NCI-H2107 treated with DMSO at 0.1 percent for 48 hours (cell line): ENCODE measurements at regions not wholly inside any gene's neighbourhood (a gene's known extent, or its start where the extent isn't known, plus 50 kb on each side); places are given as distances from the start of the nearest gene placed in this dataset.

ENCODE experiments used
- DNase-seq: peaks from one replicate; lab custom pipeline; 2025; ENCODE audit not compliant: unreplicated experiment; lab: John Stamatoyannopoulos, UW

DNA sequence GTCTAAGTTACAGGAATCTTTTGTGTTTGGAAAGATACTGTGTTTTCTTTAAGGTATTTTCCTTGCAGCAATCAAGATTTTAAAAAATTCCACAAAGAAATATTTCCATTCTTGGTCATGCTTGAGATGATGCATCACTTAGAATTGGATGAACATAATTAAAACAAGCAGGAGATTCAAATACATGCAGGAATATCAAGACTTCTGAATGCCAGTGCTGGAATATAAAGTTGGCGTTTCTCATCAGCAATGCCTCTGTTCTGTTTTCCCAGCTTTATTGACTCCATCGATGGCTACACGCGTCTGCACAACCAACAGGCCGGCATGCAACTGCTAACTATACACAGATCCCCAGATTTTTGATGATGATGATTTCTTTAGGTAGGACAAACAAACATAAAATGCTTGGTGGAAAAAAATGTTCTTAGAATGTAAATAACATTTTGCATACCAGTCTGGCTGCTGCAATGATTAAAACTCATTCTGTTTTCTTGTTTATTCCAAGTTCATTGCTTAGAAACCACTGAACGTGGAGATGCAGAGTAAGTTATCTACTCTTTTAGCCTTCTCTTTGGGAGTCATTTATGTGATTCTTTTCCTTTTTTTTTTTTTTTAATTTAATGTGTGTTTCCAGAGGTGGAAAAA is 91.3 kb upstream of the FAM171A1 start:
- no peak for DNase-seq

DNA sequence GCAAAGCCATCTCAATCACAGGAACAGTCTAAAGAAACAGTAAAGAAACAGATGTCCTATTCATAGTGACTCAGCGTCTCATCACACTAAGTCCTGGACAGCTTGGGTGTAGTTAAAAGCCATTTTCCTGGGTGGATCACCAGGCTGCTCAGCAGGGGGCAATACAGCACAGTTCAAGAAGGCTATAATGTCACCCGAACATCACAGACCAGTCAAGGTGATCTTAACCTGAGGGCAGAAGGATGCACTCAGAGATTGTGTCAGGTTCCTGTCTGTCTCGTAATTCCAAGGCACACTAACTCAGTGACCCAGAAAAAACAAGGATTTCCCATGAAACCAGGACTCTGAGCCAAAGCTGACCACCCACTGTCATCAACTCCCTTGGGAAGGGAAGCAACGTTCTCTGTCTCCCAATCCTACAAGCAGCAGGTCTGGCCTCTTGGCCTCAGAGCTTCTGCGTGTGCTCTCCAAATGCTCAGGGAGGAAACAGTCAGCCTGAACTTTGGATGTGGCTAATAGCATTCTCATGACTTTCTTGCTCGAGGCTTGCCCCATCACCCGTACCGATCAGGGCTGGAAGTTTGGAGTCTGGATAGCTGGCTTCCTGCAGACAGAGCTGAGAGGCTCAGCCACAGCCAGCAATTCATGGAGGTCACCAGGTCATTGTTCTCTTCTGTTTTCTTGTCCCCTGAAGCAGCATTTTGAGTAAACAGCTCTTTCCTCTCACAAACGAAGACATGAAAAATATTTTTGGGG is 90.4 kb upstream of the FAM171A1 start:
- DNase-seq = no peak

DNA sequence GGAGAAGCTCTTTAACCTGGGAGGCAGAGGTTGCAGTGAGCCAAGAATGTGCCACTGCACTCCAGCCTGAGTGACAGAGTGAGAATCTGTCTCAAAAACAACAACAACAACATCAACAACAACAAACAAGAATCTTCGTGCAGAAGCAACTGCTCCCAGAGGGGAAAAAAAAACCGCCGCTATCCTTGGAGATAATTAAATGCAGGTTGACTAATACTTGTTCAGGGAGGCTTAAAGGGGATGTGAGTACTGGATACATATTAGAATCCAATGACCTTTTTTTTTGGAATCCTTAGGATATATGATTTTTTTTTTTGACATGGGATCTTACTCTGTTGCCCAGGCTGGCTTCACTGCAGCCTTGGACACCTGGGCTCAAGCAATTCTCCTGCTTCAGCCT is 89.6 kb upstream of the FAM171A1 start:
- DNase-seq = no peak

DNA sequence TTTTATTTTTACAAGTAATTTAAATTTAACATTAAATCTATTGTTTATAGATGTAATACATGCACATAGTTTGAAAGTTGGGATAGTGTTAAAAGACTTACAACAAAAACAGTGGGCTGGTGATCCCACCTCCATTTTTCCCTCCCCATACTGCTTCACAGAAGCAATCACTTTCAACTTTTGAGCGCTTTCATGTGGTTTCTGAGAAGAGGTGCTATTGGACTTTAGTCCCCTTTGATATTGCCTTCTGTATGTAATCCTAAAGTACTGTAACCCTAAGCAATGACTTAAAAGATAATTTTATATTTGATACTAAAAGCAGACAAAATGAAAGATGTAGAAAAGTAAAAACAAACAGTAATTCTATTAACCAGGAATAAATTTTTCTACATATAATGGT is 88.1 kb upstream of the FAM171A1 start:
- no peak for DNase-seq

DNA sequence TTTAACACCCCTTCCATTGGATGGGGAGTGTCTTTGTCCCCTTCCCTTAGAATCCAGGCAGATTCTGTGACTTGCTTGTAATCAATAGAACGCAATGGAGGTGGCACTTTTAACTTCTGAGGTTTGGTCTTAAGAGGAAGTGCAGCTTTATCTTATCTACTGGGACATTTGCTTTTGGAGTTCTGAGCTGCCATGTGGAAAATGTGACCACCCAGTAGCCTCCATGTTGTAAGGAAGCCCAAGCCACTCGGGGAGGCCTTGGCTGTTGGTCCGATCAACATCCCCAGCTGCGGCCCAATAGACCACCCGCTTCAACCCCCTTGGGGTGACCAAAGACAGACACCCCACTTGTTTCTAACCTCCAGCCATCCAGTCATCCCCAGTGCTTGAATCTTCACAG is 86.3 kb upstream of the FAM171A1 start:
- no peak for DNase-seq

DNA sequence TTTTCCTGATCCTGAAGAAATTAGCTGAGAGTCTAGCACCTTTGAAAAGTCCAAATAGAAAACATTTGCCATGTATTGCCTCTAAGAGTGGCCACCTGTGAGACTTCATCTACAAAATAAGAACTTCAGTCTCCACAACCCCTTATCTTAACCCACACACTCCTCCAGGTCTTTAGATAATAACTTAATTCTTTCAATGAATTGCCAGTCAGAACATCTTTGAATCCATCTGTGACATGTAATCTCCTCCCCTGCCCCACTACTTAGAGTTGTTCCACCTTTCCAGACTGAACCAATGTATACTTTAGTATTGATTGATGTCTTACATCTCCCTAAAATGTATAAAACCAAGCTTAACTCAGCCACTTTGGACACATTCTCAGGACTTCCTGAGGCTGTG is 84.4 kb upstream of the FAM171A1 start:
- DNase-seq = no peak

DNA sequence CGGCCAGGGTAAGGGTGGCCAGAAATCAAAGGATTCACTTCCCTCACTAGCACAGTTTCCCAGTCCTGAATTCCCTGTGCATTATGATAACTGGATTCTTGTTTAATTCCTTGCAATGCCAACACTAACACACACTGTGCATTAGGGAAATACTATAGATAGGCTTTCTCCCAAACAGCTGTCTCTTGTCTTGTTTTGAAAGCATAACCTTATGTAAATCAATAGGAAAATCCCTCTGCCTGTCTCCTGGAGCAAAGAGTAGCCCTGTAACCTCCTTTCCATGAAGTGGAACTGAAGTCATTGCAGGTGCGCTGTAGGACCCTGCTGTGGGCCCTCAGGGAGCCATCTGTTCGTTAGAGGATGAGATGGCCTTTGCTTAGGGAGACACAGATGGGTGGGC is 82.8 kb upstream of the FAM171A1 start:
- no peak for DNase-seq

DNA sequence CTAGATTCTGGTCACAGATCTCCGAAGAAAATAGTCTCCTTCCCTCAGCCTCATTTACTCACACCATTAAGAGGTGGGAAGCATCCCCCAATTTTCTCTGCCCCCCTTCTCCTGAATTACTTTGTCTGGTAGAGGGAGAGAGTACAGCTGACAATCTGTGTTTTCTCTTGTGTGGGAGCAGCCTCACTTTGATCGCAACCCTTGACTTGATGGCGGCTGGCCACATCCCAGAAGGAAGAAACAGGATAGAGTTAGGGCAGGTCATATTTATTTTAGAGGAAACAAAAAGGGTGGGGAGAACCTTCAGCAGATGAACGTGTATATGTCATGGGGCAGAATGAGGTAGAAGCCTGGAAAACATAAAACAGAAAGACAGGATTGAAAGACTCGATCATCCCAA is 82.4 kb upstream of the FAM171A1 start:
- no peak for DNase-seq

DNA sequence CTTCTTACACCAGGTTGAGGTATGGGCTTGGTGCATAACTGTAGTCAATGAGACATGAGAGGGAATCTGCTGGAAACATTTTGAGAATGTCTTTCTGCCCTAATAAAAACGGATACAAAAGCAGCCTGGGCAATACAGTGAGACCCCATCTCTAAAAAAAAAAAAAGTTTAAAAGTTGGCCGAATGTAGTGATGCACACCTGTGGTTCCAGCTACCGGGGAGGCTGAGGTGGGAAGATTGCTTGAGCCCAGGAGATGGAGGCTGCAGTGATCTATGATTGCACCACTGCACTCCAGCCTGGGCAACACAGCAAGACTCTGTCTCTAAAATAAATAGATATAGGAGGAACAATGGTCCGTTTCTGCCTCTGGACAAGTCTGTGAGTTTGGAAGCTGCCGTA is 81.5 kb upstream of the FAM171A1 start:
- no peak for DNase-seq

DNA sequence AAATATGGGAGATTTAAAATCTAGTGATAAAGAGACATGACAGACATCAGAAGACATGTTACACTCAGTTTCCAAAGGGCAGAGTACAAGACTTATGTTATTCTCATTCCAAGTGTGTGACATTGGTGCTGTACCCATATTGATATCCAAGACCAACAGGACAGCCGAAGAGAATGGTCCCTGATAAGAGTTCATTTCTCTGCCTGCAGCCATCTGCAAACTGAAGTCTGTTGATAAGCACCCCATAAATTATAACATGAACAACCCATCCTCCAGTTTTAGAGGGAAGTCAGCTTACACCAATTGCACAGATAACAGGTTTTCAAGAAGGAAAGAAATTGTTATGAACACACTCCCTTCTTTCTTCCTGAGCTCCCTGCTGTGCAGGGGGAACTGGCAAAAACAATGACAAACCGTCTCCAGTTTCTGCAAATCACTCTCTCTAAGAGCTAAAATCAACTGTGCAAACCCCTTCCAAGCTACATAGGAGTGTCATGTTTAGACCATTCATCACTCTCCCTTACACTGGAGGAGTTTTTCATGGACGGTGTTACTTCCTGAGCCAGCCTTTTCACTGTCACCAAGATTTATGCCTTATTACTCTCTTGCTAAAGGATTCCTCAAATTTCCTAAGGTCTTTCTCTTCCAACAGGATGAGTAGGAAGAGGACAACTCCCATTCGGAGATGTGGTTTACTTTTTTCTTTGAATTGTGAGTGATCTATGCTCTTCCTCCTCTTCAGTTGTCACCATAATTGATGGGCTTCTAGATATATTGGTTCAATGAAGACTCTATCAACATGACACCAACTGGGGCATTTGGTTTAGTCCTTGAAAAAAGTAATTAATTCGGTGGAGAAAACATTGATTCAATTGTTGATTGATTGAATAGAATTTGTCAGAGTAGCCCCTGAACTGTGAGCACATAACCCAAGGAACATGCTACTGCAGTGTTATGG is 80.3 kb upstream of the FAM171A1 start:
- no peak for DNase-seq

DNA sequence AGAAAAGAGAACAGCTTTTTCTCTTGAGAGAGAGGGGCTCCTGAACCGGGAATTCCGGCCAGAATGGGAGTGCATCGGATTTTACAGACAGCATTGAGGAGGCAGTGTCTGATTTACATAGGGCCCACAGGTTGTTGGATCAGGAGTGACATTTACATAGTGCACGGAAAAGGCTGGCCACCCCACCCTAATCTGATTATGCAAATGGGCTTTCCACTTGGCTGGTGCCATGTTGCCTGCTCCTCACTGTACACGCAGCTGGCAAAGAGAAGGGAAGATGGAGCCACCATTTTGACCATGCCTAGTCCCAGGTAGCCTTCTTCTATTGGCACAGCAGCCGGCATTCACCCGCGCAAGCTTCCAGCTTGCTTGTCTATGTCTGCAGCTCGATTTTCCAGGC is 77.5 kb upstream of the FAM171A1 start:
- no peak for DNase-seq

DNA sequence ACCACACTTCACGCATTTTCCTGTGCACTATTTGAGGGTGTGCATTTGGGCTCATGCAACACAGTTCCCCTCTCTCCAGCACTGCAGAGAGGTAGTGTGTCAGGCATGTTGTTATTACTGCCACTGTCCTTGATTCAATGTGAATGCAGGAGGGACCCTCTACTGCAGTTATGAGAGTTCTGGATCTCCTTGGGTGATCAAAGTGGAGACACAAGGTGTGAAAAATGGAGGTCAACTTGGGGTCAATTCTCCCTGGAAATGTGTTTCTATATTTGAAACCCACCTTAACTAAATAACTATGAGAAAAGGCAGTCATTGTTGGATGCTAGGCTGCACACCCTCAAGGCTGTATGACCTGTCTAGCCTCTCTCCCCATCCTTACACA is 73.9 kb upstream of the FAM171A1 start:
- DNase-seq = no peak

DNA sequence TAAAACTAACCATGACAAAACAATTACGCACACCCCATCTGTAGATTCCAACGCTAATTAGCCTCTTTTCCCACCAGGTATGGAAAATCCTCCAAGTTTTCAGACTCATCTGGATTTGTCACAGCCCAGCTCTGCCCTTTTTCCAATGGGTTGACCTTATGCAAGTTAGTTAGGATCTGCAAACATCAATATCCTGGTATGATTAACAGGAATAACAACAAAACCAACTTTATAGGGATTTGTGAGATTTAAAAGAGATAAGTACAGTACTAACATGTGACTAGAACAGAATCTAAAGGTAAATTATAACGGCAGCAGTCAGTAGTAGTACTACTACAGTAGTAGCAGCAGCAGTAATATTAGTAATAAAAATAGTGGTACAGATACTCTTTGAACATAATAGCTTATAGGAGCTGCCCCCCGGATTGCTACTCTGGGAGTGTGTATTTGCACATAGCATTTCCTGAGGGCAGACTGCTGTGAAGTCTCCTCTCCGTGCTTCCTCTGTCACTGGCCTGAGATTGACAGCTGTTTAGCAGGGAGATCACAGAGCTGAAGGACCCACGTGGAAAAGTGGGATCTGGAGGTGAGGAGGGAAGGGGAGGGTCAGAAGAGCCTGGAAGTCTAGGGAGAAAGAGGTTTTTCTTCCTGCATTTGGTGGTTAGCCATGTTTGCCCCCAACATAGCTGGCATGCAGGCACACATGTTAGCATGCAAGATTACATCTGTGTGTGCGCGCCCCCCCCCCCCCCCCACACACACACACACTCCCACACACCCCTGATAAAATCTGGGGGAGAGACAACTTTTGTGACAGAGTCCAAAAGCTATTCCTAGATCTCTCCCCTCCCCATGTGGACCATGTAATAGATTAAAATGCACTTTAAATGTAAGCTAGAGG is 73.3 kb upstream of the FAM171A1 start:
- DNase-seq = no peak

DNA sequence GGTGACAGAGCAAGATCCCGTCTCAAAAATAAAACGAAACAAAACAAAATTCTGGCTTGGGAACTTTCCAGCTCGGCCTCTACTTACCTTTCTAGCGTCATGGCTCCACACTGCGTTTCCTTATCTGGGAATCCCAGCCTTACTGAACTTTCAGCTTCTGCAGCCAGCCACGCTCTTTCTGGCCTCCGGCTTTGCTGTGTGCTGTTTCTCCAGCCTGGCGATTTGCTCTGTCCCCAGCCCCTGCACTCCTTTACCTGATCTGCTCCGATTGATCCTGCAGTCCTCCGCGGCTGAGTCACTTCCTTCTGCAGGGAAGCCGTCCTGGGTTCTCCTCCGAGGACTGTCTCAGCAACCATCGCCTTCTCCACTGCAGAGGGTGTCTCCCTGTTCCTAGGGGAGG is 71.0 kb upstream of the FAM171A1 start:
- no peak for DNase-seq

DNA sequence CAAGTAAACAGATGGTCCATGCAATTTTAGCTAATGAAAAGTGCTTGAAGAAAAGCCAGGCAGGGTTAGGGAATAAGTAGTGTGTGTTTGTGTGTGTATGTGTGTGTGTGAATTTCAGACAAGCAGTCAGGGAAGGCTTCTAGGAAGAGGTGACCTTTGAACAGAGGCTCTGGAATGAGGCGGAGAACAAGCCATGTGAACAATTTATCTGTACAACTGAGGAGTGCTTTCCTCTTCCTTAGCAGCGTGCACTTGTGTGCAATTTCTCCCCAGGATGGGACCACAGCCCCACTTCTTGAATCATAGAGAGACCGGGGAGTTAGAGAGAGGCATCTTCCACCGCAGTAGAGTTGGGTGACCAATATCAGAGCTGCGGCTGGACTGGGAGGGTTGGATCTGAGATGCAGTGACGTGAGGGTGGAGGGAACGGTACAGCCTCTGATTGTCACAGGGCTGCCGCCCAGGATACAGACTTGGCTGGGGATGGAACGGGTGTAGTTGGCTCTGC is 69.2 kb upstream of the FAM171A1 start:
- no peak for DNase-seq

DNA sequence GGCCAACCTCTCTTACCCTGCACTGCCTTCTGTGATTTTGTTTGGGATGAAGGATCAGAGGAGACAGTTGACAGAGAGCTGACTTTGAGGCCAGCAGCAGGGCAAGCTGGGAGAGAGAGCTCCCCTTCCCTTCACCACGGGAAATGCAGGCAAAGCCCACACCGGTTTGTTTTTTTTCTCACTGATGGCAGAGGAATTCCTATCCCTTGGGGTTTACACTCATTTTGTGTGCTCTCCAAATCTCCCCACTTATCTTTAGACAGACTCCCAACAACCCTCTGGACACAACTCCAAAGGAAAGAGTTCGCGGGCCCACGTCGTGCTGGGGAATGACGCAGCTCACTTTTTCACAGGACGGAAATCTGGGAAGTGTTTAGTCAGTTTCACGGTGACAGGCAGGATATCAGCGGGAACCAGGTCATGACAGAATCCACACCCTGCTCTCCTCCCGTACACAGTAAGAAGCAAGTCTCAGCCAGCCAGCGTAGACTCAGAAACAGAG is 68.3 kb upstream of the FAM171A1 start:
- DNase-seq = no peak

DNA sequence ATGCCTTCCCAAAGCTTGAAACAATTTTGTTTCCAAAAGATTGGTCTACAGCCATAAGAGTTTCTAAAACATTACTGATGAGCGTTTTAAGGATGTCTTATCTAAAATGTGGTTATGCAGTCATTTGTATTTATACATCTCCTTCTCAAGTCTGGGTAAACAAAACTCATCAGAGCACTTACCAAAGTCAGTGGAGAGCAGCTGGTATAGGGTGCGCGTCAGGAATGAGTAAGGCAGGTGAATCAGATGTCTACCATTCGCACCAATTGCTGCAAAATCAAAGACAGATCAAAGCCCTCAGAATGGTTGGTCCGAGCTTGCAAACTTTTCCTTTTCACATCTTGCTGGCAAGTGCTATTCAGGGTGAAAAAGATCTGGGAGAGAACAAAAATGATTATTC is 65.6 kb upstream of the FAM171A1 start:
- DNase-seq = no peak

DNA sequence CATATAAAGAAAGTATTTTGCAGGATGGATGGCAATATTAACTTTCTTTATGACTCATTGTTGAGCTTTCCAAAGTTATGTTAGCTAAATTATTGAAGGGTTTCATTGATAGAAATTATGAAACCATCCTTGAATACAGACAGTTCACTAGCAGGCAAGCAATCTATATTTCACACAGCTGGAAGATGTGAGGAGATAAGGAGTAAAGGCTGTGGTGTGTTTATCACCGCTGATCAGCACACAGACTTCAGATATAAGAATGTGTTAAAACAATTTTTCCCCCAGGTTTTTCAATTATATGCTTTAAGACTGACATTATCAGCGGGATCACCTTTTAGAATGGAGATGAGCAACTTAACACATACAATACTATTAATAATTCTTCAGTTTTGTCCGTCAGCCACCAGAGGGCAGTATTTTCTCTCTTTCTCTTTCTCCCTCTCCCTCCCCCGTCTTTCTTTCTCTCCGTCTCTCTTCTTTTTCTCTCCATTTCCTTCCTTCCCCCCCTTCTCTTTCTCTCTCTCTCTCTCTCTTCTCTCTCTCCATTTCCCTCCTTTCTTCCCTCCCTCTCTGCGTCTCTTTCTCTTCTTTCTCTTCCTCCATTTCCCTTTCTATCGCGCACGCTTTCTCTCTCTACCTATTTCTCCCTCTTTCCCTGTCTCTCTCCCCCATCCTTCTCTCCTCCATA is 62.9 kb upstream of the FAM171A1 start:
- peak; percentile 33 for DNase-seq

DNA sequence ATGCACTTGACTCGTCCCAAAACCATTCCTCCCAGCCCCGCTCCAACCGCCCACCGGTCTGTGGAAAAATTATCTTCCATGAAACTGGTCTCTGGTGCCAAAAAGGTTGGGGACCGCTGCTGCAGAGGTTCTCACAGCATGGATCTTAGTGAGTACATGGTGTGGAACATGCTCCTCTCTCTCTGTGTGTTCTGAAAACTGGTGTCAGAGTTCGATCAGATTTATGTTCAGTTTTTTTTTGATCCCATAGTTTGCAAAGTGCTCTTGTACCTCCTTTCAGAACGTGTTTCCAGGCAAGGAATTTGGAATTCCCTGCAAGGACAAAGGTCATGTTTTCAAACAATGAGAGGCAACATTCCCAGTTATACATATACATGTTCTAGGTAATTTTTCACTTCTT is 61.2 kb upstream of the FAM171A1 start:
- no peak for DNase-seq
